ENCODE measurements at regions not wholly inside any gene's neighbourhood (a gene's known extent, or its start where the extent isn't known, plus 50 kb on each side); places are given as distances from the start of the nearest gene placed in this dataset.

DNA sequence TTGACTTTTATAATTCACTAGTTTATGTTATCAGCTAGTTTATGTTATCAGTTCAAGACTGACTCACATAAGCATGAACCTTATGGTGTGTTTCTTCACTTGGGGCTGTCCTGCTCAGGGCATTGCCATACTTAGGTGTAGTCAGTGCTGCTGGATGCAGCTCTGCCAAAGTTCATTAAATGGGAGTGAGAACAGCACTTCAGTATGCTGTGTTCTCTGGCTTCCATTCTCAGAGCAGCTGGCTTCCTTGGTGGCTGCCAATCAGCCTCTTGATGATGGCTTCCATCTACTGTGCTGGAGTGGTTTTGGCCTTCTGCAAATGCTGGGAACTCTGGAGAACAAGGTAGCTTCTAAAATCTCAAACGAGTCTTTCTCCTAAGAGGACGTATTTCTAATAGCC lies 170.7 kb downstream of the TDRD15 start:
- ChIA-PET POLR2A (no interaction called here), CTCF (ENCODE audit: low intra/inter-chr PET ratio, low total read pairs) (no interaction called here)
- Histone ChIP-seq H3K27me3 (ENCODE audit: control insufficient read depth in 1 of 2, insufficient read depth in 2 of 2, low read length in 2 of 2) (peaks cover 0 to 10% of the 10 kb centered on the region in 2 experiments; a peak in 2 of 5 replicates), H3K9me3 (ENCODE audit: low read length) (no peaks in the 10 kb centered on the region), H3K4me2 (ENCODE audit: low read depth, low read length) (no peak overlapping the region), H2AFZ (ENCODE audit: low read length) (no peak overlapping the region), H4K20me1 (ENCODE audit: insufficient read depth, low read length) (no peaks in the 10 kb centered on the region), H3K27ac (ENCODE audit: extremely low read length, insufficient read depth, low read length) (no peak overlapping the region), H3K9ac (ENCODE audit: insufficient read depth, low read depth, low read length) (no peak overlapping the region), H3K4me1 (ENCODE audit: insufficient read depth, low read length) (no peaks in the 10 kb centered on the region), H3K79me2 (ENCODE audit: insufficient read depth, low read length) (no peaks in the 10 kb centered on the region), H3K4me3 (replicated peaks in 1 of 3; ENCODE audit: insufficient read depth in 1 of 3, low read depth in 2 of 3, low read length in 3 of 3) (no peak overlapping the region), H3K36me3 (replicated peaks in 1 of 2; ENCODE audit: control insufficient read depth in 1 of 2, insufficient read depth in 2 of 2, low read length in 2 of 2) (no peaks in the 10 kb centered on the region)
- intact Hi-C loops (cut with micrococcal nuclease; ENCODE audit: unreplicated experiment): no loop called here
- no peak for FAIRE-seq
- WGBS (ENCODE audit: low lambda C conversion rate): 6% methylated on average over 2 of the region's 2 CpGs
- DNase-seq (ENCODE audit: low spot score): no peak
- TF ChIP-seq CEBPB (IDR thresholded peaks at IDR 0.05; ENCODE audit: borderline replicate concordance, low read depth, low read length) (no peak), ZBTB1 (CRISPR knock-in tag; IDR thresholded peaks at IDR 0.05; ENCODE audit: borderline replicate concordance) (no peak), MZF1 (CRISPR knock-in tag; IDR thresholded peaks at IDR 0.05; ENCODE audit: borderline replicate concordance) (no peak), RFXAP (CRISPR knock-in tag; IDR thresholded peaks at IDR 0.05; ENCODE audit: borderline replicate concordance) (no peak)
- no peak for ATAC-seq
- in situ Hi-C loops (cut with HindIII; ENCODE audit: extremely low pct_ligation_motif_present, low pct_unique_long_range_greater_than_20kb): no loop called here
- no TSS peak for BruUV-seq (replicated peaks)

DNA sequence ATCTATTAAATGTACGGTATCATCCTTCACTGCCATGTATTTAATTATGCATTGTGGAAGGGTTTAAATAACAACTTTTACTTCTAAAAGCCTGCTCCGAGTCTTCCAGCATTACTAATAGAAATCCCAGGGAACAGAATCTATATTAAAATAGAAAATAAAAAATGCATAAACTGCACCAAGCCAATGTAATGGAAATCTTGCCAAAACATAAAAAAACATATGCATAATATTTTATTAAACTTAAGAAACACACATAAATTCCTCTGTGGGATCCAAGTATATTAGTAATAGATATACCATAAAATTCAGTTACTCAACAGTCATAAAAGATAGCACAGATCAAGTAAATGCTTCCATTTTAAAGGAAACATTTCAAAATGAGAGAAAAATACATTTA lies 175.6 kb downstream of the TDRD15 start:
- Histone ChIP-seq H3K27ac (ENCODE audit: extremely low read length, insufficient read depth, low read length) (no peak overlapping the region), H3K79me2 (ENCODE audit: insufficient read depth, low read length) (no peaks in the 10 kb centered on the region), H3K9me3 (ENCODE audit: low read length) (no peaks in the 10 kb centered on the region), H3K9ac (ENCODE audit: insufficient read depth, low read depth, low read length) (no peak overlapping the region), H4K20me1 (ENCODE audit: insufficient read depth, low read length) (no peaks in the 10 kb centered on the region), H3K27me3 (ENCODE audit: control insufficient read depth in 1 of 2, insufficient read depth in 2 of 2, low read length in 2 of 2) (peaks cover 0 to 4% of the 10 kb centered on the region in 2 experiments; a peak in 2 of 5 replicates), H3K4me3 (replicated peaks in 1 of 3; ENCODE audit: insufficient read depth in 1 of 3, low read depth in 2 of 3, low read length in 3 of 3) (no peak overlapping the region), H3K4me2 (ENCODE audit: low read depth, low read length) (no peak overlapping the region), H2AFZ (ENCODE audit: low read length) (no peak overlapping the region), H3K36me3 (replicated peaks in 1 of 2; ENCODE audit: control insufficient read depth in 1 of 2, insufficient read depth in 2 of 2, low read length in 2 of 2) (no peaks in the 10 kb centered on the region), H3K4me1 (ENCODE audit: insufficient read depth, low read length) (no peaks in the 10 kb centered on the region)
- DNase-seq (ENCODE audit: low spot score): no peak
- WGBS (ENCODE audit: low lambda C conversion rate): 12% methylated on average over 2 of the region's 2 CpGs
- BruUV-seq (replicated peaks): no TSS peak
- no peak for FAIRE-seq
- no peak for ATAC-seq
- no peak for TF ChIP-seq GTF3A (CRISPR knock-in tag; conservative IDR thresholded peaks at IDR 0.05)
- ChIA-PET CTCF (ENCODE audit: low intra/inter-chr PET ratio, low total read pairs) (no interaction called here), POLR2A (no interaction called here)
- in situ Hi-C loops (cut with HindIII; ENCODE audit: extremely low pct_ligation_motif_present, low pct_unique_long_range_greater_than_20kb): no loop called here
- intact Hi-C loops (cut with micrococcal nuclease; ENCODE audit: unreplicated experiment): no loop called here

All from HepG2 (cell line).